Uterus (tissue), 3 donors: ENCODE measurements at regions not wholly inside any gene's neighbourhood (a gene's known extent, or its start where the extent isn't known, plus 50 kb on each side); places are given as distances from the start of the nearest gene placed in this dataset.

Experiments
- DNase-seq, 2 donors: peaks; one replicate each; pipeline ENCODE4 v3.0.0-alpha.2; 2019 to 2020
- H3K27ac ChIP-seq, 2 donors: fragments of 200-600 bp; sonication (generic); 1 replicate in 1 of 2; 2 replicates in 1 of 2; pipeline ENCODE4 v1.5.1; 2016 to 2018
- H3K27me3 ChIP-seq, 2 donors: fragments of 200-600 bp; sonication (generic); one replicate each; pipeline ENCODE4 v1.5.1; 2018 to 2019; ENCODE audit warnings: control low read depth in 1 of 2
- H3K36me3 ChIP-seq, 2 donors: fragments of 200-600 bp; sonication (generic); one replicate each; pipeline ENCODE4 v1.5.1; 2019; ENCODE audit warnings: control low read depth in 1 of 2
- H3K4me1 ChIP-seq, 2 donors: fragments of 200-600 bp; sonication (generic); one replicate each; pipeline ENCODE4 v1.5.1; 2018 to 2019; ENCODE audit warnings: control low read depth in 1 of 2
- H3K4me3 ChIP-seq, 2 donors: fragments of 200-600 bp; sonication (generic); 1 replicate in 1 of 2; 2 replicates in 1 of 2; pipeline ENCODE4 v1.5.1; 2018 to 2019; ENCODE audit warnings: mild to moderate bottlenecking in 1 of 2
- H3K9me3 ChIP-seq, 2 donors: fragments of 200-600 bp; sonication (generic); one replicate each; pipeline ENCODE4 v1.5.1; 2019; ENCODE audit warnings: control low read depth in 1 of 2
- CTCF ChIP-seq, 4 experiments: fragments of 200-600 bp in 2 of 4; fragments of 450-650 bp in 2 of 4; sonication (generic) in 2 of 4; IDR thresholded peaks; one replicate each; pipeline ENCODE4 v1.5.1; 2016 to 2019; ENCODE audit warnings: antibody characterized with exemption in 4 of 4, mild to moderate bottlenecking in 2 of 4, moderate library complexity in 1 of 4
- POLR2A ChIP-seq, 2 donors: fragments of 450-650 bp; IDR thresholded peaks; one replicate each; pipeline ENCODE4 v1.6.1; 2016; ENCODE audit warnings: antibody characterized with exemption in 2 of 2, mild to moderate bottlenecking in 1 of 2, moderate library complexity in 1 of 2
- intact Hi-C: fragments of 100-400 bp; cut with DNase I; formaldehyde crosslinking; loops from one replicate; pipeline ENCODE4 v1.15.1; 2023; ENCODE audit warnings: low total_unique reads
- donor health status: DM: yes; HTN: yes; CAD: no.

- Histone ChIP-seq H3K36me3 (peaks cover 0 to 1% of the 10 kb centered on the region in 2 donors), H3K27ac (no peak overlapping the region), H3K4me1 (no peaks in the 10 kb centered on the region), H3K9me3 (no peaks in the 10 kb centered on the region), H3K4me3 (no peak overlapping the region), H3K27me3 (no peaks in the 10 kb centered on the region)
- TF ChIP-seq CTCF (IDR thresholded peaks at IDR 0.05) (no peak), POLR2A (IDR thresholded peaks at IDR 0.05) (no peak)
- DNase-seq = no peak
- intact Hi-C loops = no loop called here
These were observed 434.0 kb upstream of the RUNX1 start for GRCh38 chr21:35482933-35483662.

- Histone ChIP-seq H3K27ac (no peak overlapping the region), H3K36me3 (peaks cover 0 to 1% of the 10 kb centered on the region in 2 donors), H3K4me3 (no peak overlapping the region), H3K27me3 (no peaks in the 10 kb centered on the region), H3K9me3 (no peaks in the 10 kb centered on the region), H3K4me1 (no peaks in the 10 kb centered on the region)
- TF ChIP-seq CTCF (IDR thresholded peaks at IDR 0.05) = no peak
- no peak for TF ChIP-seq POLR2A (IDR thresholded peaks at IDR 0.05)
- no peak for DNase-seq
- intact Hi-C loops = no loop called here
These were observed 433.0 kb upstream of the RUNX1 start for GRCh38 chr21:35482096-35482495.

GRCh38 chr21:35481005-35481404 lies 431.9 kb upstream of the RUNX1 start:
- Histone ChIP-seq H3K4me3 (no peak overlapping the region), H3K27me3 (no peaks in the 10 kb centered on the region), H3K27ac (no peak overlapping the region), H3K36me3 (peaks cover 0 to 1% of the 10 kb centered on the region in 2 donors), H3K4me1 (no peaks in the 10 kb centered on the region), H3K9me3 (no peaks in the 10 kb centered on the region)
- TF ChIP-seq POLR2A (IDR thresholded peaks at IDR 0.05) = no peak
- no peak for TF ChIP-seq CTCF (IDR thresholded peaks at IDR 0.05)
- no peak for DNase-seq
- intact Hi-C loops = no loop called here

- no peak for TF ChIP-seq CTCF (IDR thresholded peaks at IDR 0.05)
- no peak for TF ChIP-seq POLR2A (IDR thresholded peaks at IDR 0.05)
- H3K9me3 ChIP-seq = no peaks in the 10 kb centered on the region
- no peak for DNase-seq
- no peak overlapping the region for H3K4me3 ChIP-seq
- no peak overlapping the region for H3K27ac ChIP-seq
- peaks cover 0 to 1% of the 10 kb centered on the region in 2 donors for H3K36me3 ChIP-seq
- intact Hi-C loops = no loop called here
- H3K4me1 ChIP-seq = no peaks in the 10 kb centered on the region
- no peaks in the 10 kb centered on the region for H3K27me3 ChIP-seq
These were observed 430.4 kb upstream of the RUNX1 start for GRCh38 chr21:35479529-35479928.

- H3K27ac ChIP-seq = no peak overlapping the region
These were observed 430.0 kb upstream of the RUNX1 start for GRCh38 chr21:35479065-35479448.

More at GRCh38 chr21:35479065-35479448, 430.0 kb upstream of the RUNX1 start:
- intact Hi-C loops = no loop called here
- Histone ChIP-seq H3K36me3 (peaks cover 0 to 1% of the 10 kb centered on the region in 2 donors), H3K4me3 (no peak overlapping the region), H3K9me3 (no peaks in the 10 kb centered on the region), H3K27me3 (no peaks in the 10 kb centered on the region), H3K4me1 (no peaks in the 10 kb centered on the region)
- TF ChIP-seq CTCF (IDR thresholded peaks at IDR 0.05) = no peak
- no peak for TF ChIP-seq POLR2A (IDR thresholded peaks at IDR 0.05)
- DNase-seq = no peak
